Heart left ventricle (tissue), 16 donors: ENCODE measurements at regions not wholly inside any gene's neighbourhood (a gene's known extent, or its start where the extent isn't known, plus 50 kb on each side); places are given as distances from the start of the nearest gene placed in this dataset.

Experiments
- ATAC-seq, 4 donors: fragments of 200-7000 bp; cut with Tn5 transposase; one replicate each; pipeline ENCODE4 v1.9.1; 2020 to 2022; ENCODE audit warnings: moderate library complexity in 4 of 4, mild to moderate bottlenecking in 3 of 4, moderate number of reproducible peaks in 1 of 4
- DNase-seq, 5 donors: peaks; one replicate each; pipeline ENCODE4 v3.0.0-alpha.2; 2020
- H3K27ac ChIP-seq, 12 donors: fragments of 200-600 bp; sonication (generic) in 4 of 12; one replicate each; pipeline versions ENCODE4 v1.5.0 to v1.8.0; 2016 to 2022; ENCODE audit warnings: mild to moderate bottlenecking in 2 of 12
- H3K27me3 ChIP-seq, 9 donors: fragments of 200-600 bp; sonication (generic) in 2 of 9; one replicate each; pipeline versions ENCODE4 v1.5.1 to v1.8.0; 2016 to 2022; ENCODE audit warnings: mild to moderate bottlenecking in 3 of 9
- H3K36me3 ChIP-seq, 9 donors: fragments of 200-600 bp; sonication (generic) in 2 of 9; one replicate each; pipeline versions ENCODE4 v1.5.0 to v1.8.0; 2018 to 2022; ENCODE audit warnings: mild to moderate bottlenecking in 2 of 9
- H3K4me1 ChIP-seq, 12 donors: fragments of 200-600 bp; sonication (generic) in 4 of 12; one replicate each; pipeline versions ENCODE4 v1.5.0 to v1.8.0; 2016 to 2022; ENCODE audit warnings: mild to moderate bottlenecking in 3 of 12
- H3K4me3 ChIP-seq, 12 donors: fragments of 200-600 bp; sonication (generic) in 4 of 12; one replicate each; pipeline versions ENCODE4 v1.5.0 to v1.8.0; 2017 to 2022; ENCODE audit warnings: mild to moderate bottlenecking in 9 of 12, moderate library complexity in 4 of 12
- H3K9me3 ChIP-seq, 12 donors: fragments of 200-600 bp; sonication (generic) in 4 of 12; one replicate each; pipeline versions ENCODE4 v1.5.0 to v1.8.0; 2016 to 2022; ENCODE audit warnings: mild to moderate bottlenecking in 1 of 12
- POLR2A ChIP-seq, 2 donors: fragments of 450-650 bp; IDR thresholded peaks; one replicate each; pipeline ENCODE4 v1.6.1; 2017; ENCODE audit warnings: antibody characterized with exemption in 2 of 2, mild to moderate bottlenecking in 2 of 2, moderate library complexity in 2 of 2
- WGBS, 4 donors: extraction: QIAGEN DNeasy Blood & Tissue Kit in 2 of 4; methylation state at CpG; one replicate each; pipeline versions ENCODE4 v1.1.5 to v1.1.7; 2013 to 2018; 5-methylcytosine and 5-hydroxymethylcytosine counted together
- intact Hi-C, 10 donors: fragments of 100-400 bp; cut with DNase I; formaldehyde crosslinking; loops; one replicate each; pipeline versions ENCODE4 v1.11.1 to v1.14.2; 2022
- TF ChIP-seq, protein P1 (sequence below), 12 donors: fragments of 200-600 bp; sonication (generic) in 4 of 12; IDR thresholded peaks; one replicate each; pipeline versions ENCODE4 v1.5.0 to v1.8.0; 2018 to 2022; ENCODE audit warnings: antibody characterized with exemption in 12 of 12, mild to moderate bottlenecking in 5 of 12
- donor health status: ischemic (EF 13 %, LVEDD 7.1; RV severe dilation, severe dysfunction).
- donor health status: healthy with polysubstance abuse.
- donor health status: DM: no; HTN: yes; CAD: no.
- donor health status: DM: no; HTN: no; CAD: no.
- donor health status: ischemic (EF 25% LVEDD 6.9; RV normal size, moderate dysfunction).
- donor health status: ischemic (EF 25% LVEDD 5.7; RV mildly dilated, moderate dysfunction).
- donor health status: healthy.
- donor health status: DM: yes; HTN: yes; CAD: no.
- donor health status: ischemic (EF 35%, LVEDD 5.7; RV mildly dilated, moderate dysfunction).
- donor health status: nonischemic (EF 11% LVEDD 7.7; RV severe dilation, severe dysfunction).
- donor health status: DM: yes; HTN: yes; CAD: no.
- donor health status: PGD.
- donor health status: ischemic (EF 29% LVEDD 5.4; RV normal size, mild dysfunction).
- donor health status: nonischemic (EF 23%, LVEDD 6.1; RV moderate dilation, normal function).

DNA sequence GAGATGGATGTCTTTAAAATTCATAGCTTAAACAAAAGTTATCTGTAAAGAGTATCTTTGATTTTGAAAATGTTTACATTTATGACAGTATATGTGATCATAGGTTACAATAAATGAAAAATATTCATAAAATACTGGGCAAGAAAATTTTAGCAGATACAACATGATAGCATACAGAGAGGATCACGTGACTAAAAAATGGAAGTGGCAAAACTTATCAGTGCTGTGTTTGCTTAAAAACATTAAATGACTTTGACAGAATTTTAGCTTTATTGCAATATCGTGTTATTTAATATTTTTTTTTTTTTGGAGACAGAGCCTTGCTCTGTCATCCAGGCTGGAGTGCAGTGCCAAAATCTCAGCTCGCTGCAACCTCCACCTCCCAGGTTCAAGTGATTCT is 2294.1 kb downstream of the NCAM2 start:
- H3K4me3 ChIP-seq: no peak overlapping the region
- ATAC-seq: no peak
- H3K9me3 ChIP-seq: peaks cover 0 to 5% (median 0%) of the 10 kb centered on the region in 12 donors
- no peaks in the 10 kb centered on the region for H3K36me3 ChIP-seq
- no peak overlapping the region for H3K27ac ChIP-seq
- intact Hi-C loops: no loop called here
- TF ChIP-seq, protein P1, sequence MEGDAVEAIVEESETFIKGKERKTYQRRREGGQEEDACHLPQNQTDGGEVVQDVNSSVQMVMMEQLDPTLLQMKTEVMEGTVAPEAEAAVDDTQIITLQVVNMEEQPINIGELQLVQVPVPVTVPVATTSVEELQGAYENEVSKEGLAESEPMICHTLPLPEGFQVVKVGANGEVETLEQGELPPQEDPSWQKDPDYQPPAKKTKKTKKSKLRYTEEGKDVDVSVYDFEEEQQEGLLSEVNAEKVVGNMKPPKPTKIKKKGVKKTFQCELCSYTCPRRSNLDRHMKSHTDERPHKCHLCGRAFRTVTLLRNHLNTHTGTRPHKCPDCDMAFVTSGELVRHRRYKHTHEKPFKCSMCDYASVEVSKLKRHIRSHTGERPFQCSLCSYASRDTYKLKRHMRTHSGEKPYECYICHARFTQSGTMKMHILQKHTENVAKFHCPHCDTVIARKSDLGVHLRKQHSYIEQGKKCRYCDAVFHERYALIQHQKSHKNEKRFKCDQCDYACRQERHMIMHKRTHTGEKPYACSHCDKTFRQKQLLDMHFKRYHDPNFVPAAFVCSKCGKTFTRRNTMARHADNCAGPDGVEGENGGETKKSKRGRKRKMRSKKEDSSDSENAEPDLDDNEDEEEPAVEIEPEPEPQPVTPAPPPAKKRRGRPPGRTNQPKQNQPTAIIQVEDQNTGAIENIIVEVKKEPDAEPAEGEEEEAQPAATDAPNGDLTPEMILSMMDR (IDR thresholded peaks at IDR 0.05): no peak
- TF ChIP-seq POLR2A (IDR thresholded peaks at IDR 0.05): no peak
- no peaks in the 10 kb centered on the region for H3K27me3 ChIP-seq
- 71 to 79% (median 77%) methylated on average over 3 of the region's 3 CpGs for WGBS, 4 donors
- H3K4me1 ChIP-seq: no peaks in the 10 kb centered on the region
- DNase-seq: no peak

DNA sequence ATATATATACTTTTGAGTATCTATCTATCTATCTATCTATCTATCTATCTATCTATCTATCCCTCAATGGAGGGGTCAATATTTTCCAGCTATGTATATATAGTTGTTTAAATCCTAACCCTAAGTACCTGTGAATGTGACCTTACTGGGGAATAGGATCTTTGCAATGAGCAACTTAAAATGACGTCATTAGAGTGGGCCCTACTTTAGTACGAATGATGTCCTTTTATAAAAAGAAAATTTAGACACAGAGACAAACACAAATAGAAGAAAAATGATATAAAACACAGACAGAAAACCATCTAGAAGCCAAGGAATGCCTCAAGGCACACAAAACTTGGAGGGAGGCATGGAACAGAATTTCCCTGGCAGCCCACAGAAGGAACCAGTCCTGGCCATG is 2283.7 kb downstream of the NCAM2 start:
- ATAC-seq (no peak), DNase-seq (no peak)
- Histone ChIP-seq H3K9me3 (peaks cover 0 to 9% (median 0%) of the 10 kb centered on the region in 12 donors), H3K4me1 (no peaks in the 10 kb centered on the region), H3K27ac (no peak overlapping the region), H3K27me3 (no peaks in the 10 kb centered on the region), H3K4me3 (no peak overlapping the region), H3K36me3 (no peaks in the 10 kb centered on the region)
- TF ChIP-seq POLR2A (IDR thresholded peaks at IDR 0.05): no peak
- TF ChIP-seq, protein P1 (IDR thresholded peaks at IDR 0.05): no peak
- WGBS, 4 donors: 78 to 92% (median 86%) methylated on average over 2 of the region's 2 CpGs
- intact Hi-C loops: no loop called here

DNA sequence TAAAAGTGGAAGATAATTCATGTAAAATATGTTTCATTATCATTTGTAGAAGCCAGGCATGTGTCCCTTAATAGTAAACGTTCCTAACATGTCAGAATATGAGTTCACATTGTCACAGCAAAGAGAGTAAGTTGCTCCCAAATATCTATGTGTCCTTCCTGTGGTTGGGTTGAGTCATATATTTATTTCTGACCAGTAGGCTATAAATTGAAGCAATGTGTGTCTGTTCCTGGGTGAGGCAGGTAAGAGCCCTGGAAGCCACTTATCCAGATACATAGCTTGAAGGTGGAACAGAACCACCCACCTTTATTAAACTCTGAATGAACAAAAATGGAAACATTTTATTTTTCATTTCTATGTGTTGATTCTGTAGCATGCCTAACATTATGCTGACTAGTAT is 2251.6 kb downstream of the NCAM2 start:
- TF ChIP-seq, protein P1 (IDR thresholded peaks at IDR 0.05): no peak
- no peak for TF ChIP-seq POLR2A (IDR thresholded peaks at IDR 0.05)
- no peak for ATAC-seq
- H3K4me3 ChIP-seq: no peak overlapping the region
- no peak overlapping the region for H3K27ac ChIP-seq
- H3K4me1 ChIP-seq: no peaks in the 10 kb centered on the region
- no peaks in the 10 kb centered on the region for H3K9me3 ChIP-seq
- 28 to 49% (median 39%) methylated on average over 1 of the region's 1 CpG for WGBS, 4 donors
- no peak for DNase-seq
- H3K27me3 ChIP-seq: no peaks in the 10 kb centered on the region
- intact Hi-C loops: no loop called here
- no peaks in the 10 kb centered on the region for H3K36me3 ChIP-seq

DNA sequence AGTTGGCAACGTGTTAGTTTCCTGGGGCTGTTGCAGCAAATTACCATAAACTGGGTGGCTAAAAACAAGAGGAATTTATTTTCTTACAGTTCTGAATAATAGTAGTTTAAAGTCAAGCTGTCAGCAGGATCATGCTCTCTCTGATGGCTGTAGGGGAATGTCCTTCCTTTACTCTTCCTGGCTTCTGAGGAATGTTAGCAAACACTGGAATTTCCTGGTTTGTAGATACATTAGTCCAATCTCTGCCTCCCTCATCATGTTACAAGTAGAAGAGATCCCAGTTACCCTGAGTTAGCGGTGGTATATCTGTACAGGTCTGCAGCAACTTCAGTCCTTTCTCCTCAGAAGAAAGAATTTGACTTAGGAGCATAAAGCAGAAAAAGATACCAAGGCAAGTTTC is 2249.1 kb downstream of the NCAM2 start:
- H3K9me3 ChIP-seq: no peaks in the 10 kb centered on the region
- intact Hi-C loops: no loop called here
- H3K4me3 ChIP-seq: no peak overlapping the region
- no peaks in the 10 kb centered on the region for H3K36me3 ChIP-seq
- no peaks in the 10 kb centered on the region for H3K4me1 ChIP-seq
- TF ChIP-seq, protein P1 (IDR thresholded peaks at IDR 0.05): no peak
- no peak for TF ChIP-seq POLR2A (IDR thresholded peaks at IDR 0.05)
- ATAC-seq (no peak), DNase-seq (no peak)
- H3K27me3 ChIP-seq: no peaks in the 10 kb centered on the region
- no peak overlapping the region for H3K27ac ChIP-seq
- WGBS, 4 donors: 28 to 44% (median 34%) methylated on average over 2 of the region's 2 CpGs
